ENCODE measurements at regions not wholly inside any gene's neighbourhood (a gene's known extent, or its start where the extent isn't known, plus 50 kb on each side); places are given as distances from the start of the nearest gene placed in this dataset.

DNA sequence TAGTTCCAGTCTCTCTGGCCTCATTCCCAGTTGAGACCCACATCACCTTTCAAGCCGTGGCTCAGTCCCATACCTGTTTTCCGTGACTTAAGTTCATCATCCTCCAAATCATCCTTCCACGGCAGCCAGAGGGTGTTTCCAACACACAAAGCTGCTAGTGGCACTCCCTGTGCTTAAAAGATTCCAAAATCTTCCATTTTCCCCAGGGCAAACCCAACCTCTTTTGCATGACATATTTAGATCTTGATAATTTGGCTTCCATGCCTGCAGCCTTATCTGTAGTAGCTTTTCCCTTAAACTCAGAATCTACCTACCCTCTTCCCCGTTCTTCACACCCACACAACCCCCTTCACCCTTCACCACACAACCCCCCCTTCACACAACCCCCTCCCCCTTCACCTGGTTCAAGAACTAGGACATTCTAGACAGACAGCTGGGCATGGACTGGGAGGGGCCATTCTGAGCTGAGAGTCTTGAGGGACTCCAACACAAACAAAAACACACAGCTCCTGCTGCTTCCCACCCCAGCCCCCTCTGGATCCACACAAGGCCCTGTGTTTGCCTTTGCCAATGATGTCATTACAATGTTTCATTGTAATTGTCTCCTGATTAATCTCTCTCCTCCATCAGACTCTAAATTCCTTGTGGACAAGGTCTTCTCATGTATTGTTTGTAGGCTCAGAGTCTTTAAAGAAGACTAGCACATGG, 268.2 kb downstream of the SH3GL2 start:
- H3K27ac ChIP-seq (ENCODE audit: low read depth in 1 of 2, low read length in 2 of 2): no peak overlapping the region
- intact Hi-C loops (cut with DNase I): no loop called here

DNA sequence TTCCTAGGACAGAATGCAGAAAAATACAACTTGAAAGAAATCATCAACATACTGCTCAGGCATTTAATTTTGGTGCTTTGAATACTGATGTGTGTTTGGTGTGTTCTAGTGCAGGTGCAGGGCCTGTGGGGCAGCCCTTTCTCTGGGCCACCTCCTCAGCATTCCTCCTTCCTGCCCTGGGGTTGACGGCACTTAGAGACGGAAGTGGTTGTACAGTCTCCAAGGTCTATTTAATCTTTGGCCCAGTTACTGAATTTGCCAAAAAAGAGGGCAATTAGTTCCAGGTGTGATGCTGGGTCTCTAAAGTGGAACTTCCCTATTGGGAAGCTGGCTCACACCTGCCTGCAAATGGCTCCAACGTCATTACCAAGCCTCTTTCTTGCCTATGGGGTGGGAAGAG, 269.0 kb downstream of the SH3GL2 start:
- H3K4me3 ChIP-seq (ENCODE audit: low read length in 2 of 2): no peak overlapping the region
- intact Hi-C loops (cut with DNase I): no loop called here
- no peaks in the 10 kb centered on the region for H3K36me3 ChIP-seq (ENCODE audit: control insufficient read depth in 1 of 2, insufficient read depth in 2 of 2, low read length in 1 of 2)
- peaks cover 2% of the 10 kb centered on the region for H3K9me3 ChIP-seq (ENCODE audit: control insufficient read depth, low read length)
- ATAC-seq (ENCODE audit: low FRiP score) (no peak), DNase-seq (no peak)
- 70 to 75% methylated on average over 3 of the region's 3 CpGs for WGBS, 2 donors
- no peaks in the 10 kb centered on the region for H3K4me1 ChIP-seq (ENCODE audit: control insufficient read depth in 1 of 2, insufficient read depth in 2 of 2, low read length in 2 of 2)
- no peaks in the 10 kb centered on the region for H3K27me3 ChIP-seq (ENCODE audit: control insufficient read depth in 1 of 2, insufficient read depth in 2 of 2, low read length in 1 of 2)
- no peak overlapping the region for H3K27ac ChIP-seq (ENCODE audit: low read depth in 1 of 2, low read length in 2 of 2)

More for the DNA sequence above, 268.2 kb downstream of the SH3GL2 start:
- Histone ChIP-seq H3K9me3 (ENCODE audit: control insufficient read depth, low read length) (peaks cover 2% of the 10 kb centered on the region), H3K36me3 (ENCODE audit: control insufficient read depth in 1 of 2, insufficient read depth in 2 of 2, low read length in 1 of 2) (no peaks in the 10 kb centered on the region), H3K27me3 (ENCODE audit: control insufficient read depth in 1 of 2, insufficient read depth in 2 of 2, low read length in 1 of 2) (no peaks in the 10 kb centered on the region), H3K4me3 (ENCODE audit: low read length in 2 of 2) (no peak overlapping the region), H3K4me1 (ENCODE audit: control insufficient read depth in 1 of 2, insufficient read depth in 2 of 2, low read length in 2 of 2) (no peaks in the 10 kb centered on the region)
- WGBS, 2 donors: 93 to 94% methylated on average over 4 of the region's 4 CpGs
- DNase-seq (no peak), ATAC-seq (ENCODE audit: low FRiP score) (no peak)

DNA sequence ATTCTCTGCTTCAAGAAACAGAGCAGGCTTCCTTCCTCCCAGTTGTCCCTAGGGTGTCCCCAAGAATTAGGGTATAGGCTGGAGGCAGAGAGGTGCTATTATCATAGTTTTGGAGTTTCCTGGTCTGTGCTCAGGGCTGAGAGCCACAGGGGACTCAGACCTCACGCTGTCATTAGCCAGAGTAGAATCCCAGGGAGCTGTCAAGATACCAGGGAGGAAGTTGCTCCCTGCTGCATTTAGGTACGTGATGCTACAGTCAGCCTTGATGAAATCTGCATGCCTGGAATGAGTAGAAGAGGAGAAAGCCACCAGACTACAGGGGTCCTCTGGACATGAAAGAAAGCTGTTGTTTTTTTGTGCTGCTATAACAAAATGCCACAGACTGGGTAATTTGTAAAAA, 273.2 kb downstream of the SH3GL2 start:
- no peaks in the 10 kb centered on the region for H3K9me3 ChIP-seq (ENCODE audit: control insufficient read depth, low read length)
- H3K27me3 ChIP-seq (ENCODE audit: control insufficient read depth in 1 of 2, insufficient read depth in 2 of 2, low read length in 1 of 2): no peaks in the 10 kb centered on the region
- H3K4me1 ChIP-seq (ENCODE audit: control insufficient read depth in 1 of 2, insufficient read depth in 2 of 2, low read length in 2 of 2): no peaks in the 10 kb centered on the region
- intact Hi-C loops (cut with DNase I): no loop called here
- no peak overlapping the region for H3K27ac ChIP-seq (ENCODE audit: low read depth in 1 of 2, low read length in 2 of 2)
- whole genome bisulfite sequencing, 2 donors: 77 to 83% methylated on average over 2 of the region's 2 CpGs
- H3K36me3 ChIP-seq (ENCODE audit: control insufficient read depth in 1 of 2, insufficient read depth in 2 of 2, low read length in 1 of 2): no peaks in the 10 kb centered on the region
- H3K4me3 ChIP-seq (ENCODE audit: low read length in 2 of 2): no peak overlapping the region
- DNase-seq (no peak), ATAC-seq (ENCODE audit: low FRiP score) (no peak)

DNA sequence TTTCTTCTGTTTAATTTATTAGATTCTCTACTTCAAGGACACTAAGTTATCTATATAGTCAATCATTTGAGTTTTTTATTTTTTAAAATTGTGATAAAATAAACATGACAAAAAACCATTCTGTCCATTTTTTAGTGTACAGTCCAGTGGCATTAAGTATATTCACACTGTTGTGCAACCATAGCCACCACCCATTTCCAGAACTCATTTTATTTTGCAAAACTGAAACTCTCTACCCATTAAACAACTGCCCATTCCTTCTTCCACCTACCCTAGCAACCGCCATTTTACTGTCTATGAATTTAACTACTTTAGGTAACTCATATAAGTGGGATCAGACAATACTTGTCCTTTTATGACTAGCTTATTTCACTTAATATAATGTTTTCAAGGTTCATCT, 275.6 kb downstream of the SH3GL2 start:
- no peak for ATAC-seq (ENCODE audit: low FRiP score)
- no peaks in the 10 kb centered on the region for H3K9me3 ChIP-seq (ENCODE audit: control insufficient read depth, low read length)

DNA sequence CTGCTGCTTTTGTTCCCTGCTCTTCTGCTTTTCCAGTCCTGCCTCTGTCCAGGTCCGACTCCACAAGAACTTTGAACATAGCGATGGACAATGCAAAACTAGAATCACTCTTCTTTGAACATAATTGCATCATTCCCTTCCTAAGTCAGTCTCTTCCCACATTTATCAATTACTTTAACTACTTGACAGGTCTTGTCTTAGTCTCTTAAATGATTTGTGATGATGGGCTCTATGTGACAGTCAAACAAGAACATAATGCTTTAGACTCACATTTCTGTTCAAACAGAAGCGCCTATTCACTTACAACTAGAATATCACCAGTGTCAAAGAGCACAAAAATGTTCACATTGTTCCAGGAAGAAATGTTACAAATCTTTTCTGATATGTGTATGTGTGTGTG, 278.1 kb downstream of the SH3GL2 start:
- no peak for ATAC-seq (ENCODE audit: low FRiP score)
- 97% methylated on average over 3 of the region's 3 CpGs for WGBS, 2 donors
- H3K4me1 ChIP-seq (ENCODE audit: control insufficient read depth in 1 of 2, insufficient read depth in 2 of 2, low read length in 2 of 2): no peaks in the 10 kb centered on the region
- no peak for DNase-seq
- H3K27me3 ChIP-seq (ENCODE audit: control insufficient read depth in 1 of 2, insufficient read depth in 2 of 2, low read length in 1 of 2): no peaks in the 10 kb centered on the region
- no peak overlapping the region for H3K27ac ChIP-seq (ENCODE audit: low read depth in 1 of 2, low read length in 2 of 2)
- no peak overlapping the region for H3K4me3 ChIP-seq (ENCODE audit: low read length in 2 of 2)
- H3K36me3 ChIP-seq (ENCODE audit: control insufficient read depth in 1 of 2, insufficient read depth in 2 of 2, low read length in 1 of 2): no peaks in the 10 kb centered on the region
- intact Hi-C loops (cut with DNase I): no loop called here
- H3K9me3 ChIP-seq (ENCODE audit: control insufficient read depth, low read length): no peaks in the 10 kb centered on the region

More for the DNA sequence above, 275.6 kb downstream of the SH3GL2 start:
- 95 to 97% methylated on average over 1 of the region's 1 CpG for WGBS, 2 donors
- no peak for DNase-seq
- Histone ChIP-seq H3K4me1 (ENCODE audit: control insufficient read depth in 1 of 2, insufficient read depth in 2 of 2, low read length in 2 of 2) (no peaks in the 10 kb centered on the region), H3K4me3 (ENCODE audit: low read length in 2 of 2) (no peak overlapping the region), H3K36me3 (ENCODE audit: control insufficient read depth in 1 of 2, insufficient read depth in 2 of 2, low read length in 1 of 2) (no peaks in the 10 kb centered on the region), H3K27ac (ENCODE audit: low read depth in 1 of 2, low read length in 2 of 2) (no peak overlapping the region), H3K27me3 (ENCODE audit: control insufficient read depth in 1 of 2, insufficient read depth in 2 of 2, low read length in 1 of 2) (no peaks in the 10 kb centered on the region)
- intact Hi-C loops (cut with DNase I): no loop called here

DNA sequence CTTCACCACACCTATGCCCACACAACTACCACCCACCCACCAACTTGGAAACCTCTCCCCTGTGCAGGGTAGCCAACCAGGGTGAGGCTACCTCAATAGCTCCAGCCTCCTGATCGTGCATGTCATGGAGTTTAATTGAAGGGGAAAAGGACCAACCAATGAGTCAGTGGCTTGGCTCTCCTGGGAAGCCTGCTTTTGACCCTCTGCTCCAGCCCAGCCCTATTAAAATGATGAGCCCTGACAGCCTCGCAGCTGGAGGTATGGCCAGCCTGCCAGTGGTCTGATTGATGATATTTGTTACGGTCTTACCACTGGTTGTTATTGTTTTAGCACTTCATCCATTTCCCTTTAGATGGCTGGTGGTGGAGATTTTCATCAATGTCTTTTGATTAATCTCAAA, 280.4 kb downstream of the SH3GL2 start:
- Histone ChIP-seq H3K36me3 (ENCODE audit: control insufficient read depth in 1 of 2, insufficient read depth in 2 of 2, low read length in 1 of 2) (no peaks in the 10 kb centered on the region), H3K9me3 (ENCODE audit: control insufficient read depth, low read length) (no peaks in the 10 kb centered on the region), H3K27me3 (ENCODE audit: control insufficient read depth in 1 of 2, insufficient read depth in 2 of 2, low read length in 1 of 2) (no peaks in the 10 kb centered on the region), H3K4me1 (ENCODE audit: control insufficient read depth in 1 of 2, insufficient read depth in 2 of 2, low read length in 2 of 2) (no peaks in the 10 kb centered on the region), H3K4me3 (ENCODE audit: low read length in 2 of 2) (no peak overlapping the region), H3K27ac (ENCODE audit: low read depth in 1 of 2, low read length in 2 of 2) (no peak overlapping the region)
- DNase-seq (no peak), ATAC-seq (ENCODE audit: low FRiP score) (no peak)
- intact Hi-C loops (cut with DNase I): no loop called here
- 75 to 82% methylated on average over 3 of the region's 3 CpGs for WGBS, 2 donors

DNA sequence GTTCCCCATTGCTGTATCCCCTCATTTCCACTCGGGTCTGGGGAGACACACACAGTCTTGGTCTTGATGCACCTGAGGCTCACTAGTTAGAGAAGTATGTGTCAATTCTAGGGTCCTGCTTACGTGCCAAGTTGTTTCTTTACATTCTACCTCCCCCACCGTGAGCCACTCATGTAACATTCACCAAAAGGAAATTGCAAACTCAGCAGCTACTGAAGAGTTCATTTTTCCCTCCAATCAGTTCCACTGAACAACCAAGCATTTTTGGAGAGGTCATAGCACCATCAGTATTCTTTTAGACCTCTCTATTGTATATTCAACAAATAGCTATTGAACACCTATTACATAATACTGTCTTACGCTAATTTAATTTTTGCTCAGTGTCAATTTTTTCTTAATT, 281.1 kb downstream of the SH3GL2 start:
- DNase-seq: no peak
- Histone ChIP-seq H3K4me1 (ENCODE audit: control insufficient read depth in 1 of 2, insufficient read depth in 2 of 2, low read length in 2 of 2) (no peaks in the 10 kb centered on the region), H3K27me3 (ENCODE audit: control insufficient read depth in 1 of 2, insufficient read depth in 2 of 2, low read length in 1 of 2) (no peaks in the 10 kb centered on the region), H3K4me3 (ENCODE audit: low read length in 2 of 2) (no peak overlapping the region), H3K36me3 (ENCODE audit: control insufficient read depth in 1 of 2, insufficient read depth in 2 of 2, low read length in 1 of 2) (no peaks in the 10 kb centered on the region), H3K9me3 (ENCODE audit: control insufficient read depth, low read length) (no peaks in the 10 kb centered on the region), H3K27ac (ENCODE audit: low read depth in 1 of 2, low read length in 2 of 2) (no peak overlapping the region)
- intact Hi-C loops (cut with DNase I): no loop called here
- no peak for ATAC-seq (ENCODE audit: low FRiP score)
- 90 to 93% methylated on average over 4 of the region's 4 CpGs for WGBS, 2 donors

DNA sequence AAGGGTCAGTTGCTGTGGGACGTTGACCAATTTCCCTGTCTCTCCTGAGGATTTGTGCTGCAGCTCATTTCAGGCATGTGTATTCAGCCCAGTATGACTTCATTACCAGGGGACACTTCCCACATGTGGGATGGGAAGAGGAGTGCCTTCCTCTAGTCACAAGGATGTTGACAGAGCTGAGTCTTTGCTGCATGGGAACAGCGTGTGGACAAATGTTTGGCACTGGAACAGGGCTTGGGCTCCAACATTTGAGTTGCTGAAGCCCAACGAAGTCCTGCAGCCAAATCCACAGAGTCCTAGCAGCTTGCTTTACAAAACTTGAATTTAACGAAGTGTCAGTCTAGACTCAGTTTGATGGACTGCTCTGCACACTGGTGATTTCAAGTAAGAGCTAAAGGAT, 283.2 kb downstream of the SH3GL2 start:
- no peak overlapping the region for H3K27ac ChIP-seq (ENCODE audit: low read depth in 1 of 2, low read length in 2 of 2)
- no peaks in the 10 kb centered on the region for H3K4me1 ChIP-seq (ENCODE audit: control insufficient read depth in 1 of 2, insufficient read depth in 2 of 2, low read length in 2 of 2)
- H3K27me3 ChIP-seq (ENCODE audit: control insufficient read depth in 1 of 2, insufficient read depth in 2 of 2, low read length in 1 of 2): no peaks in the 10 kb centered on the region
- DNase-seq (no peak), ATAC-seq (ENCODE audit: low FRiP score) (no peak)
- intact Hi-C loops (cut with DNase I): no loop called here
- H3K4me3 ChIP-seq (ENCODE audit: low read length in 2 of 2): no peak overlapping the region
- 11 to 17% methylated on average over 4 of the region's 4 CpGs for WGBS, 2 donors
- no peaks in the 10 kb centered on the region for H3K9me3 ChIP-seq (ENCODE audit: control insufficient read depth, low read length)
- H3K36me3 ChIP-seq (ENCODE audit: control insufficient read depth in 1 of 2, insufficient read depth in 2 of 2, low read length in 1 of 2): no peaks in the 10 kb centered on the region

DNA sequence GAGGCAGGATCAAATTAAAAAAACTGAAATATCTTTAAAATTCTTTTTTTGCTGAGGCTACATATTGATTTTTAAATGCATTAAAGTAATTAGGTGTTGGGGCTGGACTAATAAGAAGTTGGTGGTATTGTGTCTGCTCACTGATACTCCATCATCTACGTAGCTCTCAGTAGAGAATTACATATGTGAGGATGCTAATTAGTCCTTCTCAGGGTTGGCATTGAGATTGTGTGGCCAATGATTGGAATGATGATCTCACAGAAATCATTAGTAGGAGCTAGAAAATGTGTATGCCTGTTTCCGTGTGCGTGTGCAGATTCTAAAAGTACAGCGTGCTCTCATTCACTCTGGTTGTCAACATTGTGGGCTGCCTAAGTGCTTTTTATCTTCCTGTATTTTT, 283.8 kb downstream of the SH3GL2 start:
- 95 to 96% methylated on average over 4 of the region's 4 CpGs for WGBS, 2 donors

More for the DNA sequence above, 283.8 kb downstream of the SH3GL2 start:
- no peak for ATAC-seq (ENCODE audit: low FRiP score)
- Histone ChIP-seq H3K4me1 (ENCODE audit: control insufficient read depth in 1 of 2, insufficient read depth in 2 of 2, low read length in 2 of 2) (no peaks in the 10 kb centered on the region), H3K27ac (ENCODE audit: low read depth in 1 of 2, low read length in 2 of 2) (no peak overlapping the region), H3K9me3 (ENCODE audit: control insufficient read depth, low read length) (no peaks in the 10 kb centered on the region), H3K4me3 (ENCODE audit: low read length in 2 of 2) (no peak overlapping the region), H3K27me3 (ENCODE audit: control insufficient read depth in 1 of 2, insufficient read depth in 2 of 2, low read length in 1 of 2) (no peaks in the 10 kb centered on the region), H3K36me3 (ENCODE audit: control insufficient read depth in 1 of 2, insufficient read depth in 2 of 2, low read length in 1 of 2) (no peaks in the 10 kb centered on the region)
- DNase-seq: no peak
- intact Hi-C loops (cut with DNase I): no loop called here
